DND-41 (cell line): ENCODE measurements at regions not wholly inside any gene's neighbourhood (a gene's known extent, or its start where the extent isn't known, plus 50 kb on each side); places are given as distances from the start of the nearest gene placed in this dataset.

Source experiments
- ATAC-seq: fragments of 200-7000 bp; cut with Tn5 transposase; 3 replicates; pipeline ENCODE4 v1.9.1; 2021; ENCODE audit warnings: low read depth; ENCODE audit not compliant: insufficient read depth
- DNase-seq: peaks from one replicate; pipeline ENCODE4 v3.0.0-alpha.2; 2020
- H2AFZ ChIP-seq: 2 replicates; pipeline ENCODE4 v1.6.0; 2012; ENCODE audit warnings: low read depth, low read length
- H3K27ac ChIP-seq: 2 replicates; pipeline ENCODE4 v1.5.1; 2012; ENCODE audit warnings: low read length, inconsistent platforms
- H3K27me3 ChIP-seq: fragments of 200-600 bp; sonication (generic); 2 replicates; pipeline ENCODE4 v1.6.0; 2012; ENCODE audit warnings: low read length, mild to moderate bottlenecking, inconsistent platforms; ENCODE audit not compliant: insufficient read depth, poor library complexity
- H3K36me3 ChIP-seq: 2 replicates; pipeline ENCODE4 v1.5.1; 2012; ENCODE audit warnings: low read length, inconsistent platforms; ENCODE audit not compliant: insufficient read depth
- H3K4me1 ChIP-seq: 2 replicates; pipeline ENCODE4 v1.5.1; 2012; ENCODE audit warnings: mild to moderate bottlenecking, low read length; ENCODE audit not compliant: insufficient read depth
- H3K4me2 ChIP-seq: 2 replicates; pipeline ENCODE4 v1.6.0; 2012; ENCODE audit warnings: mild to moderate bottlenecking, moderate library complexity, low read length, inconsistent platforms; ENCODE audit not compliant: insufficient read depth
- H3K4me3 ChIP-seq, 2 experiments: fragments of 200-600 bp in 1 of 2; shearing (Covaris generic) in 1 of 2; 2 replicates each; pipeline ENCODE4 v1.5.1; 2012 to 2016; ENCODE audit warnings: inconsistent platforms in 2 of 2, low read length in 2 of 2, mild to moderate bottlenecking in 2 of 2, low read depth in 1 of 2, moderate library complexity in 1 of 2
- H3K79me2 ChIP-seq: 2 replicates; pipeline ENCODE4 v1.6.0; 2012; ENCODE audit warnings: low read length, inconsistent platforms; ENCODE audit not compliant: insufficient read depth
- H3K9ac ChIP-seq: 2 replicates; pipeline ENCODE4 v1.6.0; 2012; ENCODE audit warnings: low read depth, mild to moderate bottlenecking, inconsistent platforms, low read length, moderate library complexity
- H3K9me3 ChIP-seq: 2 replicates; pipeline ENCODE4 v1.5.1; 2012; ENCODE audit warnings: low read length, moderate library complexity, mild to moderate bottlenecking, inconsistent platforms; ENCODE audit not compliant: insufficient read depth, severe bottlenecking
- H4K20me1 ChIP-seq: 2 replicates; pipeline ENCODE4 v1.6.0; 2012; ENCODE audit warnings: low read length; ENCODE audit not compliant: insufficient read depth
- EZH2 ChIP-seq: IDR thresholded peaks from 3 replicates; pipeline ENCODE4 v1.6.1; 2012; ENCODE audit warnings: borderline replicate concordance, low read depth, mild to moderate bottlenecking, moderate library complexity, low read length, inconsistent platforms; ENCODE audit not compliant: severe bottlenecking
- TF ChIP-seq, protein P1 (sequence below): IDR thresholded peaks from 2 replicates; pipeline ENCODE4 v1.5.1; 2012; ENCODE audit warnings: borderline replicate concordance, low read length, moderate library complexity, mild to moderate bottlenecking; ENCODE audit not compliant: poor library complexity, severe bottlenecking; ENCODE audit errors: extremely low read depth

DNA sequence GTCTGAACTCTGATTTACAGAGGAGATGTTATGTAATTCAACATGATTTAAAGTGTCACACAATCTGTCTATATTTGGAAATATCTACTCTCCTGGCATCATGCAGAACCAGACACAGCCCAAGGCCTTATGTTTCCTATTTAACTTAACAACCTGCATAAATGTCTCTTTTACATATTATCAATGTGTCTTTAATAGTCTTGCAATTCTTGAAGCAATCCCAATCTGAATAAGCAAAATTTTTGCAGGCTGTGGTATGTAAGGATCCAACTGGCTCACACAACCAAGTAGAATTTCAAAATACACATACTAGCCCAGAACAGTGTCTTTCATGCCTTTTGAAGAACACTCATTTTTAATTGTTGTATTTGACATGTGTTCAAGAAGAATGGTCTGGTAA lies 443.2 kb downstream of the MAFB start:
- Histone ChIP-seq H3K9me3 (no peaks in the 10 kb centered on the region), H3K36me3 (no peaks in the 10 kb centered on the region), H3K4me3 (no peak overlapping the region), H3K79me2 (no peaks in the 10 kb centered on the region), H4K20me1 (no peaks in the 10 kb centered on the region), H2AFZ (no peak overlapping the region), H3K27me3 (peaks cover 8% of the 10 kb centered on the region), H3K4me1 (no peaks in the 10 kb centered on the region), H3K9ac (no peak overlapping the region), H3K4me2 (no peak overlapping the region), H3K27ac (no peak overlapping the region)
- no peak for TF ChIP-seq EZH2
- TF ChIP-seq, protein P1, sequence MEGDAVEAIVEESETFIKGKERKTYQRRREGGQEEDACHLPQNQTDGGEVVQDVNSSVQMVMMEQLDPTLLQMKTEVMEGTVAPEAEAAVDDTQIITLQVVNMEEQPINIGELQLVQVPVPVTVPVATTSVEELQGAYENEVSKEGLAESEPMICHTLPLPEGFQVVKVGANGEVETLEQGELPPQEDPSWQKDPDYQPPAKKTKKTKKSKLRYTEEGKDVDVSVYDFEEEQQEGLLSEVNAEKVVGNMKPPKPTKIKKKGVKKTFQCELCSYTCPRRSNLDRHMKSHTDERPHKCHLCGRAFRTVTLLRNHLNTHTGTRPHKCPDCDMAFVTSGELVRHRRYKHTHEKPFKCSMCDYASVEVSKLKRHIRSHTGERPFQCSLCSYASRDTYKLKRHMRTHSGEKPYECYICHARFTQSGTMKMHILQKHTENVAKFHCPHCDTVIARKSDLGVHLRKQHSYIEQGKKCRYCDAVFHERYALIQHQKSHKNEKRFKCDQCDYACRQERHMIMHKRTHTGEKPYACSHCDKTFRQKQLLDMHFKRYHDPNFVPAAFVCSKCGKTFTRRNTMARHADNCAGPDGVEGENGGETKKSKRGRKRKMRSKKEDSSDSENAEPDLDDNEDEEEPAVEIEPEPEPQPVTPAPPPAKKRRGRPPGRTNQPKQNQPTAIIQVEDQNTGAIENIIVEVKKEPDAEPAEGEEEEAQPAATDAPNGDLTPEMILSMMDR = no peak
- no peak for ATAC-seq
- DNase-seq = no peak

GRCh38 chr20:40244286-40244685 lies 444.8 kb downstream of the MAFB start:
- H3K79me2 ChIP-seq = no peaks in the 10 kb centered on the region
- H3K4me3 ChIP-seq = no peak overlapping the region
- no peaks in the 10 kb centered on the region for H3K4me1 ChIP-seq
- peaks cover 8% of the 10 kb centered on the region for H3K27me3 ChIP-seq
- DNase-seq = no peak
- TF ChIP-seq, protein P1 = no peak
- no peak for TF ChIP-seq EZH2
- H3K9ac ChIP-seq = no peak overlapping the region
- H4K20me1 ChIP-seq = no peaks in the 10 kb centered on the region
- H2AFZ ChIP-seq = no peak overlapping the region
- ATAC-seq = no peak
- no peaks in the 10 kb centered on the region for H3K36me3 ChIP-seq
- no peak overlapping the region for H3K4me2 ChIP-seq
- no peak overlapping the region for H3K27ac ChIP-seq
- H3K9me3 ChIP-seq = no peaks in the 10 kb centered on the region

DNA sequence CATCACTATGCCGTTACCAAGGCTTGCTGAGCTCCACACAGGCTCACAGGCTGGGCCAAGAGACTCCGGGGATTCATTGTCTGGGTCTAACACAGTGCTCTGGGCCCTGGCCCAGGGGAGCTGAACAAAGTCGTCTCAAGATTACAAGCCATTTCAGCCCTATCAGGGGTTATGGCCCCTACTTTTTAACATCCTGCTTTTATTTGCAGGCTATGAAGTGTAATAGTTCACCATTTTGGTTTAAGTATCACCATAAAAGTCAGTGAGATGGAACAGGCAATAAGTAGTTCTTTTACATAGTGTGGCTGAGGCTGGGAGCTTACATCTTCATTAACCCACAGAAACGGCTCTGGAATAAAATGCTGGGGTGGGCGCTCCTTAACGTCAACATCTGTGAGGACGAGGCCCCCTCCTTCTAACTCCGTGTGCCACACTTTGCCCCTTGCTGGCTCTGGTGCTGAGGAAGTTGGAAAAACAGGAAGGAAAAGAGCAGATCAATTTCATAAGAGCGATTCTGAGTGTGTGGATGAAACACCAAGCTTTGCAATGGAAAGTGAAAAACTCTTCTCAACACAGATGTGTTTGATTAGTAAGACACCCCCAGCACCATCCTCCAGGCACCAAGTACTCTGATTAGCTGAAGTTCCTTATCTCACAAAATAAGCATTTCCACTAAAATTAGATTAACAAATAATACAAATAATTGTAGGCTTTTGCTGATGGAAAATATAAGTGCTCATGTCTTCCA lies 447.3 kb downstream of the MAFB start:
- H3K4me1 ChIP-seq = no peaks in the 10 kb centered on the region
- no peak overlapping the region for H3K4me2 ChIP-seq
- H3K9ac ChIP-seq = no peak overlapping the region
- no peak overlapping the region for H2AFZ ChIP-seq
- H3K79me2 ChIP-seq = no peaks in the 10 kb centered on the region
- DNase-seq (no peak), ATAC-seq (no peak)
- no peak overlapping the region for H3K4me3 ChIP-seq
- H3K36me3 ChIP-seq = no peaks in the 10 kb centered on the region
- no peaks in the 10 kb centered on the region for H4K20me1 ChIP-seq
- TF ChIP-seq EZH2 = no peak
- TF ChIP-seq, protein P1 = no peak
- no peak overlapping the region for H3K27ac ChIP-seq
- peaks cover 17% of the 10 kb centered on the region for H3K27me3 ChIP-seq
- H3K9me3 ChIP-seq = no peaks in the 10 kb centered on the region

- Histone ChIP-seq H3K4me1 (no peaks in the 10 kb centered on the region), H3K79me2 (no peaks in the 10 kb centered on the region), H3K36me3 (no peaks in the 10 kb centered on the region), H3K27me3 (peaks cover 36% of the 10 kb centered on the region), H4K20me1 (no peaks in the 10 kb centered on the region), H3K9ac (no peak overlapping the region), H3K27ac (no peak overlapping the region), H2AFZ (no peak overlapping the region), H3K4me2 (no peak overlapping the region), H3K9me3 (no peaks in the 10 kb centered on the region), H3K4me3 (no peak overlapping the region)
- ATAC-seq = no peak
- no peak for DNase-seq
- TF ChIP-seq EZH2 = no peak
- TF ChIP-seq, protein P1 = no peak
Measured at GRCh38 chr20:40238511-40238910, 450.5 kb downstream of the MAFB start.
